ENCODE measurements at regions not wholly inside any gene's neighbourhood (a gene's known extent, or its start where the extent isn't known, plus 50 kb on each side); places are given as distances from the start of the nearest gene placed in this dataset.

- TF ChIP-seq POLR2A (IDR thresholded peaks at IDR 0.05; ENCODE audit: low read length) (no peak), GATA1 (IDR thresholded peaks at IDR 0.05; ENCODE audit: low read depth, low read length) (no peak)
- no peak for DNase-seq
Measured at GRCh38 chr3:159632851-159633250, 355.8 kb upstream of the IL12A start.

GRCh38 chr3:159634483-159634882 is 354.2 kb upstream of the IL12A start:
- no peak for TF ChIP-seq GATA1 (IDR thresholded peaks at IDR 0.05; ENCODE audit: low read depth, low read length)
- TF ChIP-seq POLR2A (IDR thresholded peaks at IDR 0.05; ENCODE audit: low read length), result no peak
- no peak for DNase-seq

DNA sequence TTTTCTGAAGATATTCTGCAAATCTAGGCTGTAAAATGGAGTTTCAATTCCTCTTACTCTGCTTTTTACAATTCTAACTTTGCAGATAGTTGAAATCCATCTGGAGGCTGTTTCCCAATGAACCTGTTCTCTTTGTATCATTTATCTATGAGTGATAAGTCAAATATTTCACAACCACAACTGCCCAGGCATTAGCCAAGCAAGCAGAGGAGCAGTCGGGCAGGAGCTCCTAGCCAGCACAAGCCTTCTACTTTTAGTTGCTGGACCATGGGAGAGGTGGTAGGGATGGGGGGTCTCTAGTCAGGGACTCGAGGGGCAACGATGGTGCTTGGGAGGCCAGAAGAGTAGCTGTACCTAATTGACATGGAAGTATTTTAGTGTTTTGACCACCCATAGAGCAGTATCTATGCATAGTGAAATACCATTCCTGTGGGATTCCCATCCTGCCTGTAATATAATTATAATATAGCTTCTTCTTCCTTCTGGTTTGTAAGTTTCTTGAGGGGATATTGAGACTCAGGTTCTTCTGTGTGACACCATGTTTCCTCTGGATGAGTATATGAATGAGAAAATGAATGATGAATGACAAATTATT is 353.5 kb upstream of the IL12A start:
- TF ChIP-seq POLR2A (IDR thresholded peaks at IDR 0.05; ENCODE audit: low read length), result no peak
- no peak for TF ChIP-seq GATA1 (IDR thresholded peaks at IDR 0.05; ENCODE audit: low read depth, low read length)
- no peak for DNase-seq

GRCh38 chr3:159637883-159638542 is 350.6 kb upstream of the IL12A start:
- DNase-seq, result no peak
- no peak for TF ChIP-seq POLR2A (IDR thresholded peaks at IDR 0.05; ENCODE audit: low read length)

DNA sequence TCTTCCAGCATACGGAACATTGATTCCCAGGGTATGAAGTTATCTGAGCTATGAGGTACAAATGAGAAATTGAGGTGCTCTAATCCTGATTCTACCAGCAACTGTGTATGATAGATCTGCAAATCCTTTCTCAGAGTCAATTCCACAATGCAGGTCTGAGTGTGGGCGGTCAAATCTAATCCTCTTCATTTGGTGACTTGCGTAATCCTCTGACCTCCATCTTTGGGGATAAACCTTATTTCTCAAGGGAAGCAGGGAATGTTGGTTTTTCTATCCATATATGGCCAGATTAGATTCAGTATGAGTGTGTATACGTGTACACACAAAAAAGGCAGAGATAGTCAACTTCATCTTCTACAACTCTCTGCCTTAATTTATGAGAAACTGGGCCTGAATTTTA is 348.4 kb upstream of the IL12A start:
- TF ChIP-seq GATA1 (IDR thresholded peaks at IDR 0.05; ENCODE audit: low read depth, low read length), result no peak
- TF ChIP-seq POLR2A (IDR thresholded peaks at IDR 0.05; ENCODE audit: low read length), result no peak
- DNase-seq, result no peak

- no peak for DNase-seq
- TF ChIP-seq GATA1 (IDR thresholded peaks at IDR 0.05; ENCODE audit: low read depth, low read length), result no peak
- no peak for TF ChIP-seq POLR2A (IDR thresholded peaks at IDR 0.05; ENCODE audit: low read length)
Measured at GRCh38 chr3:159643406-159643805, 345.2 kb upstream of the IL12A start.

GRCh38 chr3:159645874-159646273 is 342.8 kb upstream of the IL12A start:
- TF ChIP-seq GATA1 (IDR thresholded peaks at IDR 0.05; ENCODE audit: low read depth, low read length), result no peak
- no peak for TF ChIP-seq POLR2A (IDR thresholded peaks at IDR 0.05; ENCODE audit: low read length)
- DNase-seq, result no peak

GRCh38 chr3:159649951-159650350 is 338.7 kb upstream of the IL12A start:
- TF ChIP-seq GATA1 (IDR thresholded peaks at IDR 0.05; ENCODE audit: low read depth, low read length) (no peak), POLR2A (IDR thresholded peaks at IDR 0.05; ENCODE audit: low read length) (no peak)
- no peak for DNase-seq

GRCh38 chr3:159650726-159651125 is 337.9 kb upstream of the IL12A start:
- no peak for DNase-seq

DNA sequence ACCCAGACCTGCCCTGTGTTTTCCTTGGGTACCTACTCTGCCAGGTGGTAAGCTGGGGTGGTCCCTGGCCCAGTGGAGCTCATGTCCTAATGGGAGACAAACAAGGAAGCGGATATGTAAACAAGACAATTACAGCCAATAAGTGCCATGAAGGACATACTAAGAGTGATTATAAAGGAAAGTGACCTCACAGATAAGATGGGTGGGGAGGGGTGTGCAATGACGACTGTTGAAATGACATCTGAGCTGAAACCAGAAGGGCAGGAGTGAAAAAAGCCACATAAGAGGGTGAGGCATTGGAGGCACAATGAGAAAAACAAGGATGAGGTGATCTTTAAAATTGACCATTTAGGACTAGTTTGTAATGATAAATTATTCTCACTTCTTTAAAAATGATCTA is 336.2 kb upstream of the IL12A start:
- no peak for DNase-seq
- TF ChIP-seq POLR2A (IDR thresholded peaks at IDR 0.05; ENCODE audit: low read length), result no peak
- TF ChIP-seq GATA1 (IDR thresholded peaks at IDR 0.05; ENCODE audit: low read depth, low read length), result no peak

More at GRCh38 chr3:159650726-159651125, 337.9 kb upstream of the IL12A start:
- TF ChIP-seq GATA1 (IDR thresholded peaks at IDR 0.05; ENCODE audit: low read depth, low read length) (no peak), POLR2A (IDR thresholded peaks at IDR 0.05; ENCODE audit: low read length) (no peak)

DNA sequence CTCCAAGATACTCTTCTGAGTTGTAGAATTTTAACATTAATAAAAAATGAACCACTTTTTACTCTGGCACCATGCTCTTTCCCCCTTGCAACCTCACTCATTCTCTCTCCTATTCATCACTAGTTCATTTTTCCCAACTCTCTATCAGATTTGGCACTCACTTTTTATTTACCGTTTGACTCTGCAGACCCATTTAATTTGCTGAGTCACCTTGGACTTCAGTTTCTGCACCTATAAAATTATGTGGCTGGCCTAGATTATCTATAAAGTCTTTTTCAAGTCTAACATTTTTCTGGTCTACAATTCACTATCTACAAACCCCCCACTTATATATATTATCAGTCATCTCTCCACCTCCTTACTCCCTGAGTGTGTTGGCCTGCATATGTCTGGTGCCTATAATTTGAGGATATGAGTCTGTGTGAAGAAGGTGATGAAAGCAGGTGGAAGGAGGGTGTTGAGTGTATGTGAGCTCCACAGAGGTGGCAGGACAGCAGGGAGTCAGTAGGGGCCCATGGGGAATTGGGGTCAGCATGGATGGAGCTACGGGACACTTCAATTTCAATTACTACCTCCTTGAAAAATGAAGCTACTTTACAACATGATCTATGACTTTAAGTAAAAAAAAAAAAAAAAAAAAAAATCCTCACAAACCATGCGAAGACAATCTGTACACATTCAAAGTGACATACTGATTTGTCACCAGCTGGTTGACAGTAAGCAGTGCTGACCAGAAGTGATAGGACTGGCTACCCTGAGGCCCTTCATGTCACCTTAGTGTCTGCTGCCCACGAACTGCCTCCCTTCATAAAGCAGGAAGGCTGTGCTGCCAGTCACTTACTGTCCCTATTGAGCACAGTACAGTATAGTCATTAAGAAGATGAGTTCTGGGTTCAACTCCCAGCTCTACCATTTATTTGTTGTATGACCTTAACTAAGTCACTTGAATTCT is 334.2 kb upstream of the IL12A start:
- TF ChIP-seq POLR2A (IDR thresholded peaks at IDR 0.05; ENCODE audit: low read length), result no peak
- no peak for TF ChIP-seq GATA1 (IDR thresholded peaks at IDR 0.05; ENCODE audit: low read depth, low read length)
- no peak for DNase-seq

DNA sequence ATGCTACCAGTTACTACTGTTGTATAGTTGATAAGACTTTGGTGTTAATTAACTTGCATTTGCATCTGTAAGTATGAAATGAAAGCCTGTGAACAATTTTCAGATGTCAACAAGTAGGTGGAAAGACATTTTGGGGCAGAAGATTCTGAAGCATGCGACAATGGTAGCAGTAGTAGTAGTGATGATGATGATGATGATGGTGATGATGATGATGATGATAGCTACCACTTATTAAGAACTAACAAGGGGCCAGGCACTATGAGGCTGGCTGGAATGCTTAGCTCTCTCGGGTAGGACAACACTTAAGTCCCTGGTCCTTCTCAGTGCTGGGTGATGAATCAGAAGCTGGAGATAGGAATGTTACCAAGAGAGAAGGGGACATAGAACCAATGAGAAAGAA is 333.4 kb upstream of the IL12A start:
- no peak for TF ChIP-seq POLR2A (IDR thresholded peaks at IDR 0.05; ENCODE audit: low read length)
- no peak for TF ChIP-seq GATA1 (IDR thresholded peaks at IDR 0.05; ENCODE audit: low read depth, low read length)
- no peak for DNase-seq

- no peak for TF ChIP-seq GATA1 (IDR thresholded peaks at IDR 0.05; ENCODE audit: low read depth, low read length)
- TF ChIP-seq POLR2A (IDR thresholded peaks at IDR 0.05; ENCODE audit: low read length), result no peak
Measured at GRCh38 chr3:159657176-159657575, 331.5 kb upstream of the IL12A start.

DNA sequence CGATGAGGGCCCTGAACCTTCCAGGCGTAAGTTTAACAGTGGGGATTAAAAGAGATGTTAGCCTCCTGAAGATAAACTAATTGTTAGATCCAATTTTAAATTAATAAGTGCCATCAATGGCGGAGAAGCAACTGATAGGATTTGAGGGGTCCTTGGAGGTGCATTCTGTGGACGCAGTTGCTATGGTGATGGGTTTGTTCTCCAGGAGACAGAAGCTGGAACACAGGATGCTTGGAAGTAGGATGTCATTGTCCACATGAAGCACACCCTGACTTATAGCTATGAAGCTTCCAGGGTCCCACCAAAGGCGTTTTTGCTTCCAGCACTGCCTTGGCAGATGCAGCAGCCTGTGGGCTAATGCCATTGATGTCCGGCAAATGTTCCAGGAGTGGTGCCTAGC is 331.0 kb upstream of the IL12A start:
- TF ChIP-seq GATA1 (IDR thresholded peaks at IDR 0.05; ENCODE audit: low read depth, low read length) (no peak), POLR2A (IDR thresholded peaks at IDR 0.05; ENCODE audit: low read length) (no peak)
- no peak for DNase-seq

More at GRCh38 chr3:159657176-159657575, 331.5 kb upstream of the IL12A start:
- no peak for DNase-seq

All from erythroblast (primary cell).